Suppressor macrophage (primary cell): ENCODE measurements at regions not wholly inside any gene's neighbourhood (a gene's known extent, or its start where the extent isn't known, plus 50 kb on each side); places are given as distances from the start of the nearest gene placed in this dataset.

Experiments
- DNase-seq, 4 experiments: peaks; one replicate each; pipeline ENCODE4 v3.0.0-alpha.2; 2020 to 2022

DNA sequence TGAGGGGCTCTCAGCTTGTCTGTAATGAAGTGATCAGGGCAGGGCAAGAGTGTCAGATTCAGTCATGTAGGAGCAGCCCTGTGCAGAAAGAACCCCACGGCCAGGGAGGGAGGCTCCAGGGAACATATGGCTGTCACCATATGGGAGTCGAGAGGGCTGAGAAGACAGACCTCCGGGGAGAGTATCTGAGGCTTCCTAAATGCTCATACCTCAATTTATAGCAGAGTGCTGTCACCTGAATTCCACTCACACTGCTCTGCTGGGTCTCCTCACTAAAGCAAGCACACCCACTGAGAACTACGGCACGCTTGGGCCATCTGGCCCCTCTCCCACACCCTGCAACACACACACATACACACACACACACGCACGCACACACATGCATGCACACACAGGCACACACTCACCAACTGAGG is 92.3 kb upstream of the TJP1 start:
- DNase-seq = no peak

DNA sequence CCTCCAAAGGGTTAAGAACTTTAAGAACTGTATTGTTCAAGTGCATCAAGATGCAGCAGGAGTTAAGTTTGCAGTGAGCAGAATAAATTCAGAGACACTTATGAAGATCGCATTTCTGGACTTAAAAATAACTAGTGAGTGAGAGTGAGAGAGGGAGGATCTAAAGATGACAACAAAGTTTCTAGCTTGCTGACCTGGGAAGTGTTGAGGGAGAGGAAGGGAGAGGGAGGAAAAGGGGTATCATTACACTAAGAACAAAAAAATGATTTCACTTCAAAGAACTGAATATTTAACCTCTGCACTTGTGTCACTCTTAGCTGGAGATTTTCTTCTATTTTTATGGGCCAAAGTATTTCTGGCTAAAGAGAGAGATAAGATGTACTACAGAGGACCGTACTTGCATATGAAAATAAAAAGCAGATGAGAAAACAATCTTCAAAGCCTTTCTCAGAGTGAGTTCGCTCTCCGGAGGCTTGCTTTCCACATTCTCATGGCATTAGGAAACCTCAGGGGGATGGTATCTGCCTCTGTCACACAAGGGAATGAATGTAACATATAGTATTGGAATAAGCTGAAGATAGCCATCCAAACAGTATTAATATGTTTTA is 91.4 kb upstream of the TJP1 start:
- no peak for DNase-seq

DNA sequence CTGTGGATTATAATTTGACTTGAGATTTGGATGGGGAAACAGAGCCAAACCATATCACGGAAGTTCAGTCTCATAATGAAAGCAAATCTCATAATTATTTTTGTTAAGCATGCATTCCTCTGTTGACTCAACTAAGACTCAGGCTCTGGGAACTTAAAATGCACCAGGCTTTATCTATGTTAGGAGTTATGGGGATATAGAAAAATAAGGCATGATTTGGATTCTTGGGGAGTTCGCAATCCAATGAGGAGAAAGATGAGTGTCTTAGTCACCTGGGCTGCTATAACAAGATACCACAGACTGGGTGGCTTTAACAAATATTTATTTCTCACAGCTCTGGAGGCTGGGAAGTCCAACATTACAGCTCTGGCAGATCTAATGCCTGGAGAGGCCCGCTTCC is 89.4 kb upstream of the TJP1 start:
- no peak for DNase-seq

DNA sequence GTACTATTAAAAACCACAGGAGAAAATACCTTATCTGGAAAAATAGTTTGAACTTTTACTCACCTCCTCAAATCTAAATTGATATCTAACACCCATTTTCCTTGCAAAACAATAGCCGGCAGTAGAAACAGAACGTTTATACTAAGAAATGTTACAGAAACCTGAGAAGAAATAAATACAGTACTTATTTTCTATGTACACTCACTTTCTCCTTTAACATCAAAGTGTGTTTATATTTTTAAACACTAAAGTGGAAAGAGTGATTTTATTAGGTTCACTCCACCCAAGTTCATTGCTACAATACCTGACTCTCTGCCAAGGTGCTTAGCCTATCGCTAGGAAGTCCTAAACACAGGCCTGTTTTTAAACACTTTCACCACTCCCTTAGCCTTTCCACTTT is 87.8 kb upstream of the TJP1 start:
- no peak for DNase-seq

DNA sequence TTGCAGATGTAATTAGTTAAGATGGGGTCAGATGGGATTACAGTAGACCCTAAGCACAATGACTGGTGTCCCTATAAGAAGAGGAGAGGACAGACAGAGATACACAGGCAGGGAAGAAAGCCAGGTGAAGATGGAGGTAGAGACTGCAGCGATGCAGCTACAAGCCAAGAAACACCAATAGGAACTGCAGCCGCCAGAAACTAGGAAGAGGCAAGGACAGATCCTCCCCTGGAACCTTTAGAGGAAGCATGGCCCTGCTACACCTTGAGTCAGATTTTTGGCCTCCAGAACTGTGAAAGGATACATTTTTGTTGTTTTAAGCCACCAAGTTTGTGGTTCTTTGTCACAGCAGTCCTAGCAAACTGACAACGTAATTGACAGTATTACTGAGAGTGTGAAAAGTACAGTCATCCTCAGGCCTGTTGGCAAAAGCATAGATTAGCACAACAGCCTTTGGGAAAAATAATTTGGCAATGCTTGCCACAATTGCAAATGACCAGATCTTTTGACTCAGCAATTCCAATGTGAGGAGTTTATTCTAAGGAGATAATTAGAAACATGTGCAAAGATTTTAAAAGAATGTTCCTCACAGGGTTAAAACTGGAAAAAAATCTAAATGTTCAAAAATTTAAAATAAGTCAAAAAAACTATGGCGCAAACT is 82.6 kb upstream of the TJP1 start:
- DNase-seq = no peak

DNA sequence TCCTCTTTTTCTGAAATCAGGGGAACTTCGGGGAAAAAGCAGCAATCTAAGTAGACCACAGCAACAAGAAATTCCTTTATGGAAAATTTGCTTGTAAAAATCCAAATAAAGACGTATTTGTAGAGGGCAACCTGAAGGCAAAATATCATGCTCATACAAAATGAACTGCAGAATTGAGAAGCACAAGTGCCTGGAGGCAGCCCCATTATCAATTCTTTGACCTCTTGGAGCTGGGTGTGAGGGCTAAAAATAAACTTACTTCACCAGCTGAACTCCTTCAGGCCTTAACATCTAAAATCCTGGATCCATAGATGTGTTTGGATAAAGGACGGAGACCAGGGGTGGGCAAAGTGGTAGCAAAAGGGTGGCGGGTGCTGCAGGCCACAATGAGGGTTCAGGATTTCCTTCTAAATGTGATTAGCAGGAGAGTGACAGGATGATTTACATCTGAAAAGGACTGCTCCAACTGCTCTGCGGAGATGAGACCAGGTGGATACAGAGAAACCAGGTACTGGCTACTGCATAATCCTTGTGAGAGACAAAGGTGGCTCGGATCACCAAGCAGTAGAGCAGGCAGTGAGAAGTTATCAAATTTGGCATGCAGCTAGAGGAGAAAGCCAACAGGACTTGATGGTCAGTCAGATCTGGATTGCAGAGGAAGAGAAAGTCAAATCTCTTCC is 81.7 kb upstream of the TJP1 start:
- no peak for DNase-seq

DNA sequence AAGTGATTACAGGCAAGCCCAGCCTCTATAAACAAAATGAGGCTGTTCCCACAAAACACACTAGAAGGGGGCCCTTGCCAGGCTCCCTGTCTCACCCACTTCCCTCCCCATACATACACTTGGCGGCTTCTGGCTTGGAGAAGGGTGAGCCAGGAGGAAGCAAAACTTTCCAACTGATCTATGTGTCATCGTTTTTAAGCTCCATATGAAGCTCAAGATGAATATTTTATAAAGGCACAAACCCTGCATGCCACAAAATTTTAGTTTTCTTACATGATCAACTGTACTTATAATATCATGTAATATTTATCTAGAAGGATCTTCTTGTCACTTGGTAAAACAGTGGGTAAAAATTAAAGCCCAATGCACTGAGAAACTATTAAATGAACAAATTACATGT is 80.8 kb upstream of the TJP1 start:
- DNase-seq = no peak

DNA sequence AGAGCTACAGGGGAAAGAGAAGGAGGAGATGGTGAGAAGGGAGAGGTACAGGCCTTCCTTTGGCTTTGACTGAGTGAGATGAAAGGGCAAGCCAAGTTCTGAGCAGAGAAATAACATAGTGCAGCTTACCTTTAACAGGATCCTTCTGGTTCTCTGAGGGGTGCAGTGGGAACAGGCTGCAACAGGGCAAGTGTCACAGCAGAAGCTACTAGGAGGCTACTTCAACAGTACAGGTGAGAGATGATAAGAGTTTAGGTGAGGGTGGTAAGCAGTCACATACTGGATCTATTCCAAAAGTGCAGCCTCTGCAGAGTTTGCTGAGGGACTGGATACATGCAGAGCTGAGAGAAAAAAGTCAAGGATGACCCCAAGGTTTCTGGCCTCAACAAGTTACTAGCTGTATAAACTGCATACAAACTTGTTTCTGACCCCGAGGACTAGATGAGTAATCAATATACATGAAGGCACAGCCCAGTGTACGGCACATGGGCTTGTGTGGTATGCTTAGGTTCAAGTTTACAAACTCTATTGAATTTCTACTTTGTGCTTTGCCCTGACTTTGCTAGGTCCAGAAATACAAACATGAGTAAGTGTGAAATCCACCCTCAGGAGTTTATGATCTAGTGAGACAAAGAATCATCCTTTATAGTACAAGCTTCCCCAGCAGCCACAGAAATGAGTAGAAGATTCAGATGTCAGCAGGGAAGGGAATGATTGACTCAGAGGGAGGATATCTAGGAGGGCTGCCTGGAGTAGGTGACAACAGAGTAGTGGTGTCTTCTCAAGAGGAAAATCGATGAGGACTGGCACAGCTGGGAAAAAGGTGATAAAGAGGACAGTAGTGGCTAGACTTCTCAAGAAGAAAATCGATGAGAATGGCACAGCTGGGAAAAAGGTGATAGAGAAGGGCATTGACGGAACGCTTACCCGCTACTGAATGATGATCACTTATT is 78.2 kb upstream of the TJP1 start:
- no peak for DNase-seq

DNA sequence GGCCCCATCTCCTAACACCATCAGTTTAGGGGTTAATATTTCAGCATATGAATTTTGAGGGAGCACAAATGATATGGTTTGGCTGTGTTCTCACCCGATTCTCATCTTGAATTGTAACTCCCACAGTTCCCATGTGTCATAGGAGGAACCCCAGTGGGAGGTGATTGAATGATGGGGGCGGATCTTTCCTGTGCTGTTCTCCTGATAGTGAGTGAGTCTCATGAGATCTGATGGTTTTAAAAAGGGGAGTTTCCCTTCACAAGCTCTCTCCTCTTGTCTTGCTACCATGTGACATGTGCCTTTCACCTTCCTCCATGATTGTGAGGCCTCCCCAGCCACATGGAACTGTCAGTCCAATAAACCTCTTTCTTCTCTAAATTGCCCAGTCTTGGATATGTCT is 73.8 kb upstream of the TJP1 start:
- DNase-seq = peak in 3 of 4 experiments; percentile 1 to 13 (median 4)

DNA sequence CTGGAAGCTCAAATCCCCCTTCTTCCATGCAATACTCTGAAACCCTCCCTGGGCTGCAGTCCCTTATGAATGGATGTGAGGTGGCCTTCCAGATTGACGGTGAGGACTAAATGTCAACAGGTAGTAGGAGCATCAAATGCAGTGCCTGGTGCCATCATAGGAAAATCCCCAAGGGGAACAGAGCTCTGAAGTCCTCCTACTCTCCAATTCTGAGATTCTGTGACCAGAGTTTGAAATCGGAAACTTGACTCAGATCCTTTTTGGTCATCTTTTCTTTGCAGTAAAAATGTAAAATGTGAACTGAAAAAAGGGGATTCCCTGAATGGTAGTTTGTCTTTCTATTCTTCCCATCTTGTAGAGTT is 68.8 kb upstream of the TJP1 start:
- no peak for DNase-seq

DNA sequence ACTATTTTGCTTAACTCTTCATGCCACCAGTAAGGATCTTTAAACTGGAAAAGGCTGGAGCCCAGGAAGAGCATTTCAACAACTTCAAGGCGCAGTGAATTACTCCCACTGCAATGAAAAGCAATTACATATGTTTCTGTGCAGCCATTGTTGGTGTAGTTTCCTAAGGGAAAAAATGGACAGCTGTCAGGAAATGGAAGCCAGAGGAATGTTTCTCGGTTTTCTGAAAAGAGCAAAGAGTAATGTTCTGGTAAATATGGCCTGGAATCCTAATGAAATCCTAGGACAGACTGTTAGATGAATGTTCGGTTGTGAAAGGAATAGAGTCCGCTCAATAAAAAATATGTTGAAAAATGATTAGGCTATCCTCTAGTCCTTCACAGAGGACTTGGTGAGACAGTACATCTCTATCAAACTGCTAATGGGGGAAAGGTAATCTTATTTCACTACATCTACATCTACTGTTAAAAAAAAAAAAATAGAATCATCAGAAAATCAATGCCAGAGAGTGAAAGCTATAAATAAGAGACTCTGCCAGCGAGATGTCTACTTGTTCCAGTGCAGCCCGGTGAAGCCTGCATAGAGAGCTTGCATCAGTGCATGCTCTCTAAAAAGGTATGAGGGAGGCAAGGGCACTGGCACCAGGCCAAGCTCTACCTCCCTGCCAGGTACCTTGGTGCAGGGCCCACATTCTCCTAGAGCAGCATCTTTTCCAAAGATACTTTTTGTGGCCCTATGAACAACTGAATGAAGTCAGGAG is 68.2 kb upstream of the TJP1 start:
- no peak for DNase-seq

DNA sequence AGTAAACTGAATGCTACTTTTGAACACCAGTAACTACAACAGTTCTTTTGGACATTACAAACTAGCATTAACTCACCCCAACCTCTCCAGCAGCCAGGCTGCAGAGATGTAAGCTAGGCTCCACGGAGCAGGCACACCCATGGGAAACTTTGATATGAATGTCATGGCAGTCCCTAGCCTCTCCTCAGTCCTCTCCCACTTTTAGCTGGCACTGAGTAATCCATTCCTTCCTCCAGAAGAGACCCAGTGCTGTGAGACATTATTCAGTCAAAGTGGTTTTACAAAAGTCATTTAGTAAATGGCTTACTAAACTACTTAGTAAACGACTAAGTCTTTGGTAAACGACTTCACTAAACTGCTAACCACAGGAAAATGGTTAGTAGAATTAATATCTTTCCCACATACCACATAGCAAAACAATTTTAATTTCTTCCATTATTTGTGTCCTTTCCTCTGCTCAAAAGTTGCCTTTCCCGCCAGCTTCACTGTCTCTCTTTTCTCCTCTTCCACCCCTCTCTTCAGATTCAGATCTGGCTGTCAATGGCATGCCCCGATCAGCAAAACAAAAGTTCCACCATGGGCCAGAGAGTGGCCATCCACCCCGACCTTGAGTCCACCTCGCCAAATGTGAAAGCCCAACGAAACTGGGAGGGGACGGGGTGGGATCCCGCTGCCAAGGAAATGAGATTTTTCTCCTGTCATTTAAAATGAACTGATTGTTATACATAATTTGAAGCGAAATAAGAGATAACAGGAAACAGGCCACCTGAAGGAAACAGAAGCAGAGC is 67.5 kb upstream of the TJP1 start:
- DNase-seq = no peak

DNA sequence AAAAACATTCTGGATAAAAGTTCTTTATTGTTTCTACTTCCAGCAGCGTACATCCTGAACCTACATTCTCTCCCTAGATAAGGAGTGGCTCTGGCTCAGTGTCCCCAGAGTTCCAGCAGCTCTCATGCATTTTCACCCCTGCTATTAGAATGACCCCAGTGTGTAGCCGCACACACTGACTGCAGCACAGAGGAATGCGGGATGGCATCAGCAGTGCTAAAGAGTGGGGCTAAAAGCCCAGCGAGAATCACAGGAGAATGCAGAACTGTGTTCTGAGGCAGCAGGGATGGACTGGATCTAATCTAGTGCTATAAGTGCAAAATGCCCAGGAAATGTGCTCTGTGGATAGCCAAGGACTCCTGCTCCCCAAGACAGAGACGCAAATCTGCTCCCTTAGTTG is 66.4 kb upstream of the TJP1 start:
- DNase-seq = no peak

DNA sequence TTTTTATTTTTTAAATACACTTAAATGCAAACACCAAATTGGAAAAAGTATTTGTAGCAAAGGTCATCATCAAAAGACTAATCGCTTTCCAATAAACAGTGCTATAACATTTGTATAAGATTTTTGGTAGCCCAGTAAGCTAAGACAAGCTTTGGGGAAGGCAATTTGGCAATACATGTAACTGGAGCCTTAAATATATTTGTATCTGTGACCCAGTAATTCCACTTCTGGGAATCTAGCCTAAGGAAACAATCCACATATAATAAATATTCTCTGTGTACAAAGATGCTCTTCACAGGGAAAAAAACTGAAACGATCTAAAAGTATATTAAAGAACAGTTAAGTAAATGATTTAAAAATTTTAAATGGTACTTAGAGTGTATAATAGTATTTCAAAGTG is 65.5 kb upstream of the TJP1 start:
- no peak for DNase-seq

DNA sequence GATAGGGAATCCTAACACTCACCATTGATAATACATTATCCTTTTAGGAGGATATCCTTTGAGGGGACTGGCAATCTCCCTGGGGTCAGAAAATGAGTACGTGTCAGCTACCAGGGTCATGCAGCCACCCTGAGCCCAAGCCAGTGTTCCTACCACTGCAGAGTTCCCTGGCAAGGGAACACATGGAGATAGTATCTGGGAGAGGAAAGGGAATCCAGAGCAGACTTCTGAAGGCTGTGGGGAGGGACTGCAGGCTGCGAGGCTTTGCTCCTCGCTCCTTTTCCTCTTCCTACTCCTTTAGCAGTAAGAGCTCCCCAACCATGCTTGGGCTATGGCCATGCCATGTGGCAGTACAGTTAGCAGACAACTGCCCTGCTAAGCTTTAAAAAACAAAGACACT is 62.9 kb upstream of the TJP1 start:
- DNase-seq = no peak

DNA sequence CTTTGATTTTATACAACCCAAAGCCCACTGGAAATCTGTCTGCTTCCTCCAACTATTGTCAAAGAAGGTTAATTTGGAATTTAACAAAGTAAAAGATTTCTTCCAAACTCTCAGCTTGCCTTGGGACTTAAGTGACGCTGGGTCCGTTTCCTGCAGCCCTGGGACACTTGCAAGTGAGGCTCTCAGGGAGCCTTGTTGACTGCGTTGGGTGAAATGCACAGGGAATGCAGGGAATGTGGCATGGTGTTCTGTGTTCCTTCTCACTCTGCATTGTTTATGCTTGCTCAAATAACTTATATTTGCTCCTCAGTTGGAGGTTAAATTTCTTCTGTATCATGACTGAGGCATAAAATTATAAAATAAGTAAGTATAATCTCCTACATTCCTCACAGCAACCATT is 60.9 kb upstream of the TJP1 start:
- DNase-seq = no peak

DNA sequence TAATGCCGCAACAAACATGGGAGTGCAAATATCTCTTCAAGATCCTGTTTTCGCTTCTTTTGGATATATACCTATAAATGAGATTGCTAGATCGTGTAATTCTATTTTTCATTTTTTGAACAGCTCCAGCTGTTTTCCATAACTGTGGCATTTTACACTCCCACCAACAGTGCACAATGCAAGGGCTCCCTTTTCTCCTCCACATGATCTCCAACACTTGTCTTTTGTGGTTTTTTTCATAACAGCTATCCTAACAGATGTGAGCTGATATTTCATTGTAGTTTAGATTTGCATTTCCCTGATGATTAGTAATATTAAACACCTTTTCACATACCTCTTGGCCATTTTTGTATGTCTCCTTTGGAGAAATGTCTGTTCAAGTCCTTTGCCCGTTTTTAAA is 58.6 kb upstream of the TJP1 start:
- no peak for DNase-seq

DNA sequence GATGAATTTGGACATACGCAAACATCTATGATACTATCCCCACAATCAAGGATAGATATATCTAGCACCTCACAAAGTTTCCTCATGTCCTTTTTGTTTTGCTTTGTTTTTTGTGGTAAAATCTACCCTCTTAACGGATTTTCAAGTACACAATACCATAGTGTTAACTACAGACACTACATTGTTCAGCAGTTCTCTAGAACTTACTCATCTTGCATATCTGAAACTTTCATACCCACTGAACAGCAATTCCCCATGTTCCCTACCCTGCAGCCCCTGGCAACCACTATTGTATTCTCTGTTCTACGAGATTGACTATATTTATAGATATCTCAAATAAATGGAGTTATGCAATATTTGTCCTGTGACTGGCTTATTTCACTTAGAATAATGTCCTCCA is 58.1 kb upstream of the TJP1 start:
- no peak for DNase-seq

DNA sequence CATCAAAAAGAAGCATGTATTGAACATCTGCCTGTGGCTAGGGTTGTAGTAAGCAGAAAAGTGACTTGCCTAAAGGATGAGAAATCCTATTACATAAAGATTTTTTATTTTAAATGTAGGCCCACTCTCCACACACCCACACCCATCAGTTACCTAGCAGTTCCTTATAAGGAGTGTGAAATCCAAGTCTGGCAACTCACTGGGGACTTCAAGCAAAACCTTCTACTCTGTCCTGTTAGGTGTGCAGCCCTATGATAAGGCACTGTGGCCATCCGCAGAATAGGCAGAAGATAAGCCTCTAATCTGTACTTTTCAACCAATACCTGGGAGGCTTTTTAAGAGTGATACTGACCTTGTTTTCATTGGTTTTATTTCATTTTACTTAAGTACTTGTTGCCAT is 52.7 kb upstream of the TJP1 start:
- no peak for DNase-seq

DNA sequence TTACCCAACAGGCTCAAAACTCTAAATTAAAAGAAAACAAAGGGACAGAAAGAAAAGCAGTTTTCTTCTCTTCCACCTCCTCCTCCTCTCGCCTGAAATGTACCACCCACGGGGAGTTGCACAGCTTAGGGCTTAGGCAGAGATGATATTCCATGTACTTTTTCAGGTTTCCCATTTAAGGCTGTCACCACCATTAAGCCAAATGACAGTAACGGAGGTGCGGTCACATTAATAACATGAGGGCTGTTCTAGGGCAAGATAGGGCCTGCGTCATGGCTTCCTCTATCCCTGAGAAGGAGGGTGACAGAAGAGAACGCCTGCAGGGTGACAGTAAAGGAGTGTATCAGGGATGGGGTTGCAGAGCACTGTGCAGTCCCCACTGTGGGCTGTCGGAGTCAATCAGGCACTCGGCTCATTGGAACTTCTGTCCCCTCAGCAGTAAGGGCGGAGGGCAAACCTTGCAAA is 51.7 kb upstream of the TJP1 start:
- DNase-seq = no peak

DNA sequence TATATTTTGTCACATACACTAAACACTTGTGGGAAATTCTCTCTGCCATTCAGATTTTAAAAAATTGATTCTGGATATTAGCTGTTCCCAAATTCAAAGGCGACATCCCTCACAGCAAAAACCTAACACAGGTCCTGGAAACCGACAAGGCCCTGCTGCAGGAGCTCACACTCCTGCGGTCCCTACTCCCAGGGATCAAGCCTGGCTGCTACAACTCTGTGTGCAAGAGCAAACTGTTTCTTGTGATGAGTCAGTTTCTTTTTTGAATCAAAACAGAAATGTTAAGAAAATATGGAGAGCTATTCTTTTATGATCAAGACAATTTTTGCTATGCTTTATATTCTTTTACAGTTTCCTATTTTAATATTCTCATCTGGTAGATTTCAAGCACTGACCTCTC is 51.0 kb upstream of the TJP1 start:
- DNase-seq = no peak

DNA sequence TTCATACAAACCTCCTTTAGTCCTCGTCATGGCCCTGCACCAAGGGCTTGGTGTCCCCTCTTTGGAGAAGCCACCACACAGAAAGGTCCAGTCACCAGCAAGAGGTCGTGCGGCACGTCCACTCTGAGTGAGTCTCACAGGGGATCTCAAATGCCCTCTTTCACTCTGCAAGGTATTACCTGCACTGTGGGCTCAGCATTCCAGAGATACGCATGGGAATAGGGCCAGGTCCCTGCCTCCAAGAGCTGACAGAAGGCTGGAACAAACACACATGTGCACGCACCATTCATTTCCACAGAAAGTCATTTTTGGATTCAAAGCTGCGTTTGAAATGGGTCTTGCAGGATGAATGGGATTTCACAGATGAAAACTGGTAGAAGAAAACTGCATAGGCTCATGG is 50.4 kb upstream of the TJP1 start:
- DNase-seq = no peak
